Vagina (tissue), 2 donors: ENCODE measurements at regions not wholly inside any gene's neighbourhood (a gene's known extent, or its start where the extent isn't known, plus 50 kb on each side); places are given as distances from the start of the nearest gene placed in this dataset.

Experiments
- POLR2AphosphoS5 ChIP-seq, 2 donors: sonication (generic); formaldehyde crosslinking; IDR thresholded peaks; one replicate each; pipeline ENCODE4 v1.9.0; 2017; ENCODE audit warnings: antibody characterized with exemption in 2 of 2, mild to moderate bottlenecking in 2 of 2, low read depth in 1 of 2; ENCODE audit not compliant: insufficient read depth in 1 of 2
- TF ChIP-seq, protein P1 (sequence below), 3 experiments: fragments of 450-650 bp in 2 of 3; fragments of 200-600 bp in 1 of 3; sonication (generic) in 1 of 3; IDR thresholded peaks; one replicate each; pipeline ENCODE4 v1.5.1; 2017 to 2019; ENCODE audit warnings: antibody characterized with exemption in 3 of 3, mild to moderate bottlenecking in 2 of 3, moderate library complexity in 2 of 3

DNA sequence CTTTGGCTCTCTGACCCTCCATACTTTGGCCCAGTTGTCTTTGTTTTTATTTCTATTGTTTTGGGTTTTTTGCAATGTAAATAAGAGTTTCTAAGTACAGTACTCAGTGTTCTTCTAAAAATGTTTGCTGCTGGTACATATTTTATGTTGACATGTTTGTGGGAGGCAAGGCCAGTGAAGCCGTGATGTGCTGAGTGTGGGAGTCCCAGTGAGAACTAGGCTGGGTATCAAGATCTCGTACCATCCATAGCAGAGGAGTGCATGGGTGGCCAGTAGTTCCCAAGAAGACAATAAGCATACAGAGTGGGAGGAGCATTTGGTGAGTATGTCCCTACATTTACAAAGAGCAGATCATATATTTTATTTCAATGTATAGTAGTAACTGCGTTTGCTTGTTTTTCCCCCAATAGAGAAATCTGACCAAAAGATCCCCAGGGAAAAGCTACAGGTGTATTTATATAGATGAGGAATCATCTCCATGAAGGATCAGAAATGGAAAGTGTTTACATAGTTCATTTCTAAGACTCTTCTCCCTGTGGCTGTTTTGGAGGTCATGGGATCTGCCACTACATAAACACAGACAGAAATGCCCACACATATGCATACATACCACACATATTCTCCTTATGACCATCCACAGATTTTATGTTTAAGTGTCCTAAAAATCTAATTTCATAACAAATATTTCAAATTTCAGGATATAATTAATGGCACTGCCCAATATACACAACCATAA, 285.9 kb downstream of the ALDH8A1 start:
- TF ChIP-seq, protein P1, sequence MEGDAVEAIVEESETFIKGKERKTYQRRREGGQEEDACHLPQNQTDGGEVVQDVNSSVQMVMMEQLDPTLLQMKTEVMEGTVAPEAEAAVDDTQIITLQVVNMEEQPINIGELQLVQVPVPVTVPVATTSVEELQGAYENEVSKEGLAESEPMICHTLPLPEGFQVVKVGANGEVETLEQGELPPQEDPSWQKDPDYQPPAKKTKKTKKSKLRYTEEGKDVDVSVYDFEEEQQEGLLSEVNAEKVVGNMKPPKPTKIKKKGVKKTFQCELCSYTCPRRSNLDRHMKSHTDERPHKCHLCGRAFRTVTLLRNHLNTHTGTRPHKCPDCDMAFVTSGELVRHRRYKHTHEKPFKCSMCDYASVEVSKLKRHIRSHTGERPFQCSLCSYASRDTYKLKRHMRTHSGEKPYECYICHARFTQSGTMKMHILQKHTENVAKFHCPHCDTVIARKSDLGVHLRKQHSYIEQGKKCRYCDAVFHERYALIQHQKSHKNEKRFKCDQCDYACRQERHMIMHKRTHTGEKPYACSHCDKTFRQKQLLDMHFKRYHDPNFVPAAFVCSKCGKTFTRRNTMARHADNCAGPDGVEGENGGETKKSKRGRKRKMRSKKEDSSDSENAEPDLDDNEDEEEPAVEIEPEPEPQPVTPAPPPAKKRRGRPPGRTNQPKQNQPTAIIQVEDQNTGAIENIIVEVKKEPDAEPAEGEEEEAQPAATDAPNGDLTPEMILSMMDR (IDR thresholded peaks at IDR 0.05): no peak
- no peak for TF ChIP-seq POLR2AphosphoS5 (IDR thresholded peaks at IDR 0.05; ENCODE audit: insufficient read depth in 1 of 2, low read depth in 1 of 2)
